ENCODE measurements at regions not wholly inside any gene's neighbourhood (a gene's known extent, or its start where the extent isn't known, plus 50 kb on each side); places are given as distances from the start of the nearest gene placed in this dataset.

DNA sequence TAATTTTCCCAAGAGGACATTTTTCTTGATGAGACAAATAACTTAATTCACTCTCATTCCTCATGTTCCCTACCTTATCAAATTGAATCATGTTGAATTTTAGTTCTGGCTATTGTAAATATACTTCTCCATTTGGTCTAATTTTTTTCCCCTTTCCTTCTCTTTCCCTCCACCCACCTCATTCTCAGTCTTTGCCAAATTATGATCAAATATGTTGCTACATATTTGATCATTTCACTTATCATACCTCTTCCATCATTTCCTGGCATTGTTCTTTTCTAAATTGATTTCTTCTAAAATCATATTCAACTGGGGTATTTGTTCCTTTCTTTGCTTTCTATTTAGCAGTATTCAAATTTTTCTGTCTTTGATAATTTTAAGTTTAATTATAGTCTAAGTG, 52.3 kb downstream of the HDGFL1 start:
- DNase-seq (ENCODE audit: low spot score), result no peak
- TF ChIP-seq, protein P1, sequence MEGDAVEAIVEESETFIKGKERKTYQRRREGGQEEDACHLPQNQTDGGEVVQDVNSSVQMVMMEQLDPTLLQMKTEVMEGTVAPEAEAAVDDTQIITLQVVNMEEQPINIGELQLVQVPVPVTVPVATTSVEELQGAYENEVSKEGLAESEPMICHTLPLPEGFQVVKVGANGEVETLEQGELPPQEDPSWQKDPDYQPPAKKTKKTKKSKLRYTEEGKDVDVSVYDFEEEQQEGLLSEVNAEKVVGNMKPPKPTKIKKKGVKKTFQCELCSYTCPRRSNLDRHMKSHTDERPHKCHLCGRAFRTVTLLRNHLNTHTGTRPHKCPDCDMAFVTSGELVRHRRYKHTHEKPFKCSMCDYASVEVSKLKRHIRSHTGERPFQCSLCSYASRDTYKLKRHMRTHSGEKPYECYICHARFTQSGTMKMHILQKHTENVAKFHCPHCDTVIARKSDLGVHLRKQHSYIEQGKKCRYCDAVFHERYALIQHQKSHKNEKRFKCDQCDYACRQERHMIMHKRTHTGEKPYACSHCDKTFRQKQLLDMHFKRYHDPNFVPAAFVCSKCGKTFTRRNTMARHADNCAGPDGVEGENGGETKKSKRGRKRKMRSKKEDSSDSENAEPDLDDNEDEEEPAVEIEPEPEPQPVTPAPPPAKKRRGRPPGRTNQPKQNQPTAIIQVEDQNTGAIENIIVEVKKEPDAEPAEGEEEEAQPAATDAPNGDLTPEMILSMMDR (IDR thresholded peaks at IDR 0.05), result no peak
- no peak for ATAC-seq (ENCODE audit: low FRiP score)

DNA sequence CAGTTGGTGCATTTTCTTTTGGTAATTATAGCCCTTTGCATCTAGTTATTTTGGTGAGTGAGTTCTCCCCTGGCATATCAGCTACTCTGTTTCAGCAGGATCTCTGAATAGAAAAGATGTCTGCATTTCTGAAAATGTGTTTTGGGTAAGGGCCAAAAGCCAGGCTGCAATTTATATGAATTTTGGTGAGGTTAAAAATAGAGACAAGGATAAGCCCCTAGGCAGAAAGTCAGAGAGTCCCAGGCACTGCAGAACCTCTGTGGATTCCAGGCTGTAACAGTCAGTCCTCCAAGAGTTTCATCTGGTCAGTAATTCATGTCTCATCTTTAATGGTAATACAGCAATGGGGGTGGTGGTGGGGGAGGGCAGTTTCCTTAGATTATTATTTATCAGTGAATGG, 53.0 kb downstream of the HDGFL1 start:
- ATAC-seq (ENCODE audit: low FRiP score), result no peak
- TF ChIP-seq, protein P1 (IDR thresholded peaks at IDR 0.05), result no peak
- no peak for DNase-seq (ENCODE audit: low spot score)

DNA sequence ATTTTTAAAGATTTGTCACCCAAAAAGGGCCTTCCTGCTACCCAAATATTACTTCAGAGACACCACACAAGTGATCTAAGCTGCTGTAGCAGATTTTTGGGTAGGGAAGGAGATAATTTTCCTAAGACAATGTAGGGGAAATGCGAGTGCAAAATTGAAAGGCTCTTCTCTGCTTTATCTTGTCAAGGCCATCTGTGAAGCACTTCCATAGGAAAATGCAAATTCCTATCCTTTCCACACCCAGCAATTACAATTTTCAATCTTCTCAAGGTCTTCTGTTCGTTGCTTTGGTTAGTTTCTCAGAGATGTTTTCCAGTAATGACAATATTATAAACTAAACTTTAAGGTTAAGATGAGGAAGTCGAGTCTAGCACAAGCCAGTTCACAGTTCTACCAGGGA, 53.4 kb downstream of the HDGFL1 start:
- DNase-seq (ENCODE audit: low spot score) (no peak), ATAC-seq (ENCODE audit: low FRiP score) (no peak)
- TF ChIP-seq, protein P1 (IDR thresholded peaks at IDR 0.05), result no peak

DNA sequence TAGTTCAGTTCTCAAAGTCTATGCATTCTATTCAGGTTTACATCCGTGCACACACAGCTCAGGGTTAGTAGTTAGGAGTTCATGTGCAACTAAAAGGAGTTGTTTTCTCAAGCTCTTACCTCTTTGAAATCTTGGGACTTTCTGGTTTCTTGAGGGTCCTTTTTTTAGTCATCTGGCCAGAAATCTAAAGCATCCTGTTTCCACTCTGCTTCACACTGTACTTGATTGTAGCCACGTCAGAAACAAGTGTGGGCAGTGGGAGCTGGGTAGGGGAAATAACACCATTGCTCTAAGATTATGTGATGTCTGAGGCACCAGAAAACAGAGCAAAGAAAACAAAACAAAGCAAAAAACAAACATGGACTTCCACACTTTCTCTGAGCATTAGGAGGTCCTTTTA, 58.3 kb downstream of the HDGFL1 start:
- no peak for ATAC-seq (ENCODE audit: low FRiP score)
- no peak for DNase-seq (ENCODE audit: low spot score)
- TF ChIP-seq, protein P1 (IDR thresholded peaks at IDR 0.05), result no peak

DNA sequence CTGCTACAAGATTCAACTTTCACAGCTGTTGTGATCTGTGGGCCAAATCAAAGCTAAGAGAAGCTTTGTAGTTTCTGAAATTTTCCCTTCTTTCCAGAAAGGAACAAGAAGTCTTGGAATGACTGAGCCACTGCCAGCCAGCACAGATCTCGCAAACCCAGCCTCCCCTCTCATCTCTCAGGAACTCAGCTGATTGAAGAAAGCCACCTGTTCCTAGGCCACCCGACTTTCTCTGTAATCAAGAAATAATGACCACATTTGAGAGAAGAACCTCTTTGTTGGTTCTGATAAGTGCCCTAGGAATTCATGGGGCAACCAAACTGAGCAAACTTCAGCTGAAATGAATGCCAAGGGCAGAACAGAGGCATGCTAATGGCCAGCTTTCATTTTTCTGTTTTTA, 61.7 kb downstream of the HDGFL1 start:
- no peak for DNase-seq (ENCODE audit: low spot score)
- no peak for ATAC-seq (ENCODE audit: low FRiP score)
- TF ChIP-seq, protein P1 (IDR thresholded peaks at IDR 0.05), result no peak

DNA sequence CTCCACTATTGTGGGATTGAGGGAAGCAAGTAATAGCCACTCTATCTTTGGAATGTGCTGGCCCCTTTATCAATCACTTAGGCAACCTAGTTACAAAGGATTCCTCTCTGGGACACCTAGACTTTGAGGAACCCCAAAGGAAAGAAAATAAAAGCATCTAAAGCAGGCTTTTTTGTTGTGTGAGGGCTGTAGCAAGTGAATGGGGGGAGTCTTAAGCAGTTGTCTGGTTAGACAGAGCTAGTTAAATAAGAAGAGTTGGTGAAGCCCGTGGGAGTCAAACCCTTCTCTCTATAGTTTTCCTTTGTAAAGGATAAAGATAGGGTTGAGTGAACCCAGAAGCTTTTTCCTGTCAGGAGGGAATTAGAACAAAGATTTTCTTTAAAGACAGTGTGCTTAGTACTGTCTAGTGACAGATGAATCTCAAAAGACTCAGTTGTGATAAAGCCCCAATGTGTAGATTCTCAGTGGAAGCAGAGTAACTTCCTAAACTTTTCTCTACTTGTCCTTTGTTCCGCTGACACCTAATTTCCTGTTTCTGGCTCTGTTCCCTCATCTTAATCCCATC, 63.3 kb downstream of the HDGFL1 start:
- no peak for DNase-seq (ENCODE audit: low spot score)
- TF ChIP-seq, protein P1 (IDR thresholded peaks at IDR 0.05), result no peak
- ATAC-seq (ENCODE audit: low FRiP score), result no peak

DNA sequence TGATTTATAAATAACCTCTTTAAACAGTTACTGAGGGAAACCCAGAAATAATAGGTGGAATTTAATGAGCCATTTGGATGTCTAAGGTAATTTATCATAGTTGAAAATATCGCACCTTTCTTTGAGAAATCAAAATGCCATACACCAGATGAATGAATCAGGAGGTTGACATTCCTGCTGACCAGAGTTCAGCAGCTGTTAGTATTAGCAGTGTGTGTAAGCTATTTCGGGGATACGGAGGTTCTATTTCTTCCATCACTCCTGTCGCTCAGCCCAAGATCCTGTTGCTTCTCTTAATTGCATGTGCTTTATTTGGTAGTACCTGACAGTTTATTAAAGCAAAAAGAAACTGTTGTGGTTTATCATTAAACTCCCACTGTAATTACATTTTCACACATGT, 67.1 kb downstream of the HDGFL1 start:
- DNase-seq (ENCODE audit: low spot score), result no peak
- TF ChIP-seq, protein P1 (IDR thresholded peaks at IDR 0.05), result no peak
- no peak for ATAC-seq (ENCODE audit: low FRiP score)
